ENCODE measurements at regions not wholly inside any gene's neighbourhood (a gene's known extent, or its start where the extent isn't known, plus 50 kb on each side); places are given as distances from the start of the nearest gene placed in this dataset.
"Not testable (repeated sequence)": the region's sequence is repeated elsewhere in the genome, so short reads cannot be mapped to it uniquely, and the experiment has no call there.

- TF ChIP-seq POLR2A (IDR thresholded peaks at IDR 0.05) (no peak), CTCF (IDR thresholded peaks at IDR 0.05) (no peak)
- H3K27me3 ChIP-seq, result no peaks in the 10 kb centered on the region
- H3K4me1 ChIP-seq, result no peaks in the 10 kb centered on the region
- 63% methylated on average over 2 of the region's 2 CpGs for WGBS (ENCODE audit: insufficient coverage, low coverage, low lambda C conversion rate, missing lambda C conversion rate)
- no peaks in the 10 kb centered on the region for H3K36me3 ChIP-seq
- intact Hi-C loops (cut with DNase I), result no loop called here
- no peak for DNase-seq
- no peaks in the 10 kb centered on the region for H3K9me3 ChIP-seq
- ATAC-seq, result no peak
- H3K4me3 ChIP-seq, result no peak overlapping the region
- H3K27ac ChIP-seq, result no peak overlapping the region
These were observed 145.5 kb downstream of the LRATD1 start for GRCh38 chr2:14778015-14778414.

DNA sequence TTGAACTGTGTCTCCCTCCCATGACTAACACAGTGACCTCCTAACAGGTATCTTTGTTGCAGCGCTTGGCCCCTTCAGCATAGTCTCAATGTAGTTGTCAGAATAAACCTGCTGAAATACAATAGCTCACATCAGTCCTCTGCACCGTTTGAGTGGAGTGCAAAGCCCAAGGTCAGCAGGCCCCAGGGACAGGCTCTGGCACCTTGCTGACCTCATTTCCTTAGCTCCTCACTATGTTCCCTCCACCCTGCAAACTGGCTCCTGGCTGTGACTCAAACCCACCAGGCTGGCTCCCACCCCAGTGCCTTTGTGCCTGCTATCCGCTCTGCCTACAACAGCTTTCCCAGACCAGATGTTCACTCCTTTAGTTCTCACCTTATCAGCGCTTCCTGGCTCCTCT lies 146.7 kb downstream of the LRATD1 start:
- WGBS (ENCODE audit: insufficient coverage, low coverage, low lambda C conversion rate, missing lambda C conversion rate), result 65% methylated on average over 4 of the region's 4 CpGs
- no peak for ATAC-seq
- H3K27ac ChIP-seq, result no peak overlapping the region
- H3K9me3 ChIP-seq, result no peaks in the 10 kb centered on the region
- no peaks in the 10 kb centered on the region for H3K27me3 ChIP-seq
- DNase-seq, result no peak
- intact Hi-C loops (cut with DNase I), result no loop called here
- H3K4me3 ChIP-seq, result no peak overlapping the region
- no peaks in the 10 kb centered on the region for H3K4me1 ChIP-seq
- no peaks in the 10 kb centered on the region for H3K36me3 ChIP-seq
- TF ChIP-seq CTCF (IDR thresholded peaks at IDR 0.05) (no peak), POLR2A (IDR thresholded peaks at IDR 0.05) (no peak)

GRCh38 chr2:14781142-14781541 lies 148.6 kb downstream of the LRATD1 start:
- TF ChIP-seq CTCF (IDR thresholded peaks at IDR 0.05) (no peak), POLR2A (IDR thresholded peaks at IDR 0.05) (no peak)
- no peaks in the 10 kb centered on the region for H3K4me1 ChIP-seq
- no peaks in the 10 kb centered on the region for H3K27me3 ChIP-seq
- no peak overlapping the region for H3K4me3 ChIP-seq
- no peaks in the 10 kb centered on the region for H3K9me3 ChIP-seq
- no peak overlapping the region for H3K27ac ChIP-seq
- ATAC-seq, result no peak
- intact Hi-C loops (cut with DNase I), result no loop called here
- 51% methylated on average over 4 of the region's 4 CpGs for WGBS (ENCODE audit: insufficient coverage, low coverage, low lambda C conversion rate, missing lambda C conversion rate)
- DNase-seq, result no peak
- no peaks in the 10 kb centered on the region for H3K36me3 ChIP-seq

- WGBS (ENCODE audit: insufficient coverage, low coverage, low lambda C conversion rate, missing lambda C conversion rate), result no CpG with 5 or more reads among the region's 9 CpGs
- H3K4me3 ChIP-seq; H3K36me3 ChIP-seq; ATAC-seq; intact Hi-C loops (cut with DNase I); H3K27me3 ChIP-seq; H3K9me3 ChIP-seq; H3K27ac ChIP-seq; DNase-seq; H3K4me1 ChIP-seq: not testable (repeated sequence)
These were observed 156.3 kb downstream of the LRATD1 start for GRCh38 chr2:14788814-14789213.

- DNase-seq (no peak), ATAC-seq (no peak)
- intact Hi-C loops (cut with DNase I), result no loop called here
- no peaks in the 10 kb centered on the region for H3K27me3 ChIP-seq
- no peaks in the 10 kb centered on the region for H3K4me1 ChIP-seq
- no peak overlapping the region for H3K4me3 ChIP-seq
- H3K27ac ChIP-seq, result no peak overlapping the region
- H3K9me3 ChIP-seq, result no peaks in the 10 kb centered on the region
- no peaks in the 10 kb centered on the region for H3K36me3 ChIP-seq
- no peak for TF ChIP-seq CTCF (IDR thresholded peaks at IDR 0.05)
- TF ChIP-seq POLR2A (IDR thresholded peaks at IDR 0.05), result no peak
- WGBS (ENCODE audit: insufficient coverage, low coverage, low lambda C conversion rate, missing lambda C conversion rate), result 67% methylated on average over 1 of the region's 1 CpG
These were observed 157.6 kb downstream of the LRATD1 start for GRCh38 chr2:14790041-14790640.
